AG20443 (cell line): ENCODE measurements at regions not wholly inside any gene's neighbourhood (a gene's known extent, or its start where the extent isn't known, plus 50 kb on each side); places are given as distances from the start of the nearest gene placed in this dataset.

Experiments used
- DNase-seq: peaks from one replicate; pipeline ENCODE4 v3.0.0; 2012; ENCODE audit warnings: low spot score, mixed read lengths

- DNase-seq: peak; percentile 92
Measured at GRCh38 chr1:181142096-181142958, 53.8 kb downstream of the IER5 start.

GRCh38 chr1:181143102-181143859 lies 54.8 kb downstream of the IER5 start:
- no peak for DNase-seq

DNA sequence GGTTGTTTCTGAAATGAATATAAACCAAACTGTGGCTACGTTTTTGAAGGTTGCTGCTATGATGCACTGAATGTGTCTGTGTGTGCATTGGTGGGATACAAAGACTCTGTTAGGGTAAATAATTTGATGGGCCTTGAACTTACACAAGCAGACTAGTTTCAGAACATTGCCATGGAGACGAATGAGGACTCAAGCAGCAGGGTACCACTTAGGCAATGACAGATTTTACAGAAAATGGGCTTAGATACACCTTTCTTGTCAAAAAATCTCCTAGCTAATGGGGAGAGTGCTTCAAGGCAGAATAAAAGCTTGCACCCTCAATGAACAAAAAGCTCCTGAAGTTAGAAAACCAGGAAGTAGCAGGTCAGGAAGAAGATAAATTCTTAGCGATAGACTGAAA lies 55.7 kb downstream of the IER5 start:
- DNase-seq: no peak

- DNase-seq: no peak
Measured at GRCh38 chr1:181148636-181149035, 60.1 kb downstream of the IER5 start.

DNA sequence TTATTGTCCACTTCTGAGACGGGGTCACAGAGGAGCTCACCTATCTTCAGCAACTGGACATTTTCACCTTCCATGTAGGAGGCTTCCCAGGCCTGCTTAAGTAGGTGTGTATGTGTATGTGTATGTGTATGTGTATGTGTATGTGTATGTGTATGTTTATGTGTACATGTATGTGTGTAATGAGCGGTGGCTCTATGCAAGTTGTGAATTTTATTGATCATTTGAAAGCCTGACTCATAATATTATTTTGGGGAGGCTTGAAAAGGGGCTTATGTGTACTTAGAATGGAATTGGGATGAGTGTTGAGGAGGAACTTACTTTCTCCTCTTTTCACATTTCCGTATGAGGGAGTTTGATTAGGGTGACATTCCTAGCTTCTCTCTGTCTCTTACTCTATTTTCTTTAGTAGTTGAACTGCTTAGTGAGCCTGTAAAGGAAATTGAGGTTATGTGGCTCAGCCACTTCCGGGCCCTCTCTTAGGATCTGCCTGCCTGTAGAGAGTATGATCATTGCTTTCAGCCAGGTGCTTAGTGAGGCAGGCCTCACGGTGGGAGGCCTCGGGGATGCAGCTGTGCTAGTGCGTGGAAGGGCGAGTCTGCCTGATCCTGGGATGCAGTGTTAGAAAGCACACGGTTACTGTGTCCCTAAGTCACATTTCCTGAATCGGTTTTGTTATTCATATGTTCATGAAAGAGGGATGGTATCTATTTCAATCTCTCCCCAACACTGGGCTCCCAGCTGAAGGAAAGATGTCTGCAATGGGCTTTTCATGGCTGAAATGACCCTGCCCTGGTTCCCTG lies 61.0 kb downstream of the IER5 start:
- no peak for DNase-seq

DNA sequence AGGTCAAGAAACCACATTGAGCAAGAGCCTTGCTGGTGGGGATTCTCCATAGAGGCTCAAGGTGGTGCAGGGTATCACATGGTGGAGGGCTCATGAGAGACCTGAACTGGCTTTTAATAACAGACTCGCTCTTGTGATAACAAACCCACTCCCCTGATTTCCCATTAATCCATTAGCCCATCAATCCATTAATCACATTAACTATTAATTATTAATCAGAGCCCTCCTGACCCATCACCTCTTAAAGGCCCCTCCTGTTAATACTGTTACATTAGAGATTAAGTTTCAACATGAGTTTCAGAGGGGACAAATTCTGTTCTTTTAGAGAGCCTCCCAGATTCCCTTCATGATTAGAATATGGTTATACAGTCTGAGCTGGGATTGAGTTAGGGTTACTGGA lies 61.8 kb downstream of the IER5 start:
- DNase-seq: no peak

GRCh38 chr1:181150842-181151241 lies 62.3 kb downstream of the IER5 start:
- DNase-seq: no peak

DNA sequence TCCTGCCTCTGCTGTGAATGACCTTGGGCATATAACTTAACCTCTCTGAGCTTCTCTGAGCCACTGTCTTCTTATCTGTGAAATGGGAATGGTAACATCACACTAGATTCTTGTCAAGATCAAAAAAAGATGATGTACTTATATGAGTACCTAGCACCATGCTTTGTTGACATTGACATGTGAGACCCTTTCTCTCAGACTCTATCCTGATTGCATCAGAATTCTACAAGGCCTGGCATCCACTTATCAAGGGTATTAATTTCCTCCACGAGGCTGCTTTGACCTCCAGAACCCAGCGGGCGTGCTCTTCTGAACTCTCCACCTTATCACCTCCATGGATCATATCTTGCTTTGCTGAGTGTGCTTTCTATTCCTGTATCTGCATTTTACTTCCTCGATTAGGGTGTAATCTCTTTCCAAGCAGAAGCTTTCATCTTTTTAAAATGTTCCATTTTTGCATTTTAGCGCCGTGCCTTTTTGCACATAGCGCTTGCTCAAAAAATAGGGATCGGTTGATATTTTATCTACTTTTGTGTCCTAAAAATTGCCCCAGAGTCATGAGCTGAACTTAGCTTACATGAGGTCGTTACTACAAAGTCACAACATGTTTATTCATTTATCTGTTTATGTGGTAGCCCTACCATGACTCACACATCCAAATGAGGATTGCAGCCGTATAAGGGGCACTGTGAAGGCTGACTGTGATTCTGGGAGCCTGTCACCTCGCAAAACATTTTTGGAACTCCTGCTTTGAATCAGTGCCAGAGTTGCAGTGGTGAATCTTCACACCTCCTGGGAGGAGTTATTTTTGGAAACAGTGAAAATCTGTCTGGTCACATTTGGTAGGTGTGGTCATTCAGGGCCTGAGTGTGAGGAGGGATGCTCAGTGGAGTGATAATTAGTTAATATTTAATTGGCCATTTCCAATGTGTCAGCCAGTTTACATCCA lies 63.2 kb downstream of the IER5 start:
- DNase-seq: peak; percentile 67

DNA sequence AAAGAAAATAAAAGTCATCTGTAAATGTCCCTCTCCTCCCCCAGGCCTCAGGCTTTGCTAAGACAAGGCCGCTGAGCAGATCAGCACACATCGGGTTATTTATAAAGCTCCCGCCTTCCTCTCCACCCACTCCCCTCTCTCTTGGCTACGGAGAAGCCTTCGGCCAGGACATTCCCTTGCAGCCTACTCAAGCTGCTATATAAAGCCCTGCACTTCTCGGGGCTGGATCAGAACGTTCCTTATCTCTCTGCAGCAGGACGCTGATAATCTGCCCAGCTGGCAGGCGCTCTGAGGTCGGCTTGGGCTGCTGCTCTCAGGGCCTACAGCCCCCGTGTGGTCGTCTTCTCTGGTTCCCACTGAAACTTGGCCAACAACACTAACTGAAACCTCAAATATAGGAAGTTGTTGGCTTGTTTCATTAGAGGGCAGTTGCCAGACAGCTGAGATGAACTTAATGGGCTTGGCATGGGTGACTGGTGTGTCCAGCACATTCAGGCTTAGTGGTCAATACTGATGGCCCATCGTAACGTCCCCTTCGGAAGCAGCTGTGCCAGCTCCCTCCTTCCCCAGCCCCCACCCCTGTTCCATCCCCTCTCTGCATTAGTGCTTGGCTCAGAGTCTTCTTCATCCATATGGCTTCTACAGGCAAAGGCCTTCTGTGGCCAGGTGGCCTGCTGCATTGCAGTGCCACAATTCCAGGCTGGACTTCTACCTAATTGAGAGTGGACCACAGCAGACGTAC lies 64.6 kb downstream of the IER5 start:
- peak; percentile 67 for DNase-seq

DNA sequence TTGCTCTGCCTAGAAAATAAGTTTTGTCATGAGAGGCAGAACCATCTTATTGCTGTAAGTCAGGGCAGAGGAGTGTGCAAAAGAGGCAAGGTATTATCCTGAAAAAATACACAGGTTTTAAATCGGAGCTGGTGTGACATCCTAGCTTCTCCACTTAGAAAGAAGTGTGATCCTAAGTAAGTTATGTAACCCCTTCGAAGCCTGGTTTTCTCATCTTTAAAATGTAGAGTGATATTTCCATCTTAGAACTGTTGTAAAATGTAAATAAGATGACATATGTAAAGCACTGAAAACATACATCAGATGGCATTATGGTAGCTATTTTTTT lies 65.1 kb downstream of the IER5 start:
- DNase-seq: no peak

GRCh38 chr1:181155339-181155738 lies 66.8 kb downstream of the IER5 start:
- no peak for DNase-seq

DNA sequence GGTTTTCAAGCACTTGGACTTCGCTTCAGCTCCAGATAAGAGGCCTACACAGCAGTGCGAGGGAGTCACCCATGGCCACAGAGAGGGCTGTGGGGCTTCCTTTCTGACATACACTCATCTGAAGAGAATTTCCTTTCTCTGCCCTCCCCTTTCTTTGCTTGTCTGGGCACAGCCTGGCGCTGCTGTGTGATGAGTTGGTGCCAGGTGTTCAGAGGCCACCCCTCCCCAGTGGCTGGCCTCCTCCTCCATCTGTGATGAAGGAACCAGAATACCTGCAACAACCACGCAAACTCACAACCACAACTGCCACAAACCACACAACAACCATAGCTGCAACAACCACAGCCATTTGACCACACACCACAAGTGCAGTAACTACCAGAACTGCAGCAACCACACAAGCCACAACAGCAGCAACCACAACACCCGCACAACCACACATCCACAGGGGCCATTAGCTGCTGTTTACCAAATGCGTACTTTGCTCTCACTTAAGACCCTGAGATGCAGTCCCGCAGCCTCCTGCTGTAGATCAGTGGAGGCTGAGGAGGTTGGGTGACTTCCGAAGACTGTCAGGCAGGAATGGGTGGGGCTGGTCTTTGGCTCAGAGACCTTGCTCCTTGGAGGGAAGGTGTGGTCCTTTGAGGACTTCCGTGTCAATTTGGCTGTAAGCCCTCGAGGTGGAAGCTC lies 71.1 kb downstream of the IER5 start:
- peak; percentile 27 for DNase-seq

- DNase-seq: no peak
Measured at GRCh38 chr1:181160322-181160721, 71.8 kb downstream of the IER5 start.

DNA sequence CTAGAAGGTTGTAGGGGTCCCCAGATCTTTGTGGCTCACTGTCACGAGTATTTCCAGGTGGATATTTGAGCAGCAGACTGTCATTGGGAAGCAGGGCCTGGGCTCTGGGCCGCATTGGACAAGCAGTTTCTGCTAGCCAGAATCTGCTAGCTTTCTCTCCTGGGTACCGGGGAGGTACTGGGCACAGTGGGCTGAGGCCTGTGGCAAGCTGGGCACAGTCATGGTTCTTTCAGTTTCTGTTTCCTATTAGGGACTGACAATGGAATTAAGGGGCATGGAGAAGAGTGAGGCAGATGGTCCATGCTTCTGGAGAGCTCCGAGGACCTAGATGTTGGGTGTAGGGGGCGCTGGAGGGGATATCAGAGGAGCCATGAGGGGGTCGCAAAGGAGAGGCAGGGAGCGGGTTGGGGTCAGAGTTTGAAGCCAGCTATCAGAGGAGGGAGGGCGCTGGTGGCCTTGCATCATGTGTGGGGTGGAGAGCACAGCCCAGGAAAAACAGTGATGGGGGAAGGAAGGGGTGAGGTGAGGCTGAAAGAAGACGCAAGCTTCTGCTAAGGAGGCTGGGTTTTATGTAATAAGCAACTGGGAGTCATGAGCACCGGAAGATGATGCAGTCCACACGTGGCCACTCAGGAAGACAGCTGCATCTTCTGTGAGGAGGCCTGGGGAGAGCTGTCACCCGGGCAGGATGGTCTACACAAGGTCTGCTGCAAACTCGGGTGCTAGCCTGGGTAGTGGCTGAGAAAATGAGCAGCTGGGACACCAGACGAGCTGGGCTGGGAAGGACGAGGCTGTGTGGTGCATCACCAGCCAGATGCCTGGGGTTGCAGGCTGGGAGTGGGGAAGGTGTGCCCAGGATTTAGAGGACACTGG lies 72.7 kb downstream of the IER5 start:
- no peak for DNase-seq

- no peak for DNase-seq
Measured at GRCh38 chr1:181163662-181164061, 75.2 kb downstream of the IER5 start.

- DNase-seq: peak; percentile 87
Measured at GRCh38 chr1:181166377-181167196, 78.1 kb downstream of the IER5 start.

GRCh38 chr1:181169281-181169865 lies 80.9 kb downstream of the IER5 start:
- no peak for DNase-seq

DNA sequence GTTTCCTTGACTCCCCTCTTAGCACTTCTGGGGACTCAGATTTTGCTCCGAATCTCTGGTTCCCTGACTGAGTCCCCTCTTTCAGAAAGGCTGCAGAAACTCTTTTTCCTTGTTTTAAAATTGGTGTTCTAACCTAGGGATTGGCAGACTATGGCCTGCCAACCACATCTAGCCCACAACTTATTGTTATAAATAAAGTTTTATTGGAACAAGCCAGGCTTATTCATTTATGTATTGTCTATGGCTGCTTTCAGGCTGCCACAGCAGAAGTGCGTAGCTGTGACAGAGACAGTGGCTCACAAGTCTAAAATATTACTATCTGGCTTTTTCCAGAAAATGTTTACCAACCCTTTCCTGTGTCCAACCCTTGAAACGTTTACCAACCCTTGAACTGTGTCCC lies 81.7 kb downstream of the IER5 start:
- no peak for DNase-seq
